Hepatocyte (in vitro differentiated cells): ENCODE measurements at regions not wholly inside any gene's neighbourhood (a gene's known extent, or its start where the extent isn't known, plus 50 kb on each side); places are given as distances from the start of the nearest gene placed in this dataset.

Experiments
- EZH2 ChIP-seq: fragments of 200-600 bp; sonication (generic); IDR thresholded peaks from 2 replicates; pipeline ENCODE4 v1.6.1; 2016; ENCODE audit warnings: antibody characterized with exemption, mild to moderate bottlenecking, borderline replicate concordance
- EZH2phosphoT487 ChIP-seq: fragments of 200-600 bp; sonication (generic); IDR thresholded peaks from one replicate; pipeline ENCODE4 v1.6.1; 2018; ENCODE audit warnings: antibody characterized with exemption, mild to moderate bottlenecking, low read depth, moderate library complexity; ENCODE audit not compliant: unreplicated experiment, severe bottlenecking
- TF ChIP-seq, protein P1 (sequence below): fragments of 200-600 bp; sonication (generic); IDR thresholded peaks from 2 replicates; pipeline ENCODE4 v1.5.1; 2016; ENCODE audit warnings: antibody characterized with exemption, mild to moderate bottlenecking; ENCODE audit not compliant: poor library complexity

DNA sequence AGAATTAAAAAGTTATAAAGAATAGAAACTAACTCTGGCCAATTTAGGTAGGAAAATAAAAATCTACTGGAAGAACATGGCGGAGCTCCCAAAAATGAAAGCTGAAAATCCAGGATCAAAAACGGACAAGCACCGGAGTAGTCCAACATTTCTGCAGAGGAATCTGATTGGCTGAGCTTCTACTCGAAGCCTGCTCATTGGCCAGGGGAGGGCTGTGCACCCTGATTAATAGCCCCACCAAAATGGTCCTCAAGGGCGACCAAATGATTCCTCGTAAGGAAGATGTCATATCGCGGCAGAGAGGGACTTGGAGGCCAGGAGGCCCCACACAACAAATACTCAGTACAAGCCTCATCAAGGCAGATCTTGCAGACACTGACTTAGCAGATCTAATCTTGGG is 900.7 kb downstream of the UQCRFS1 start:
- TF ChIP-seq, protein P1, sequence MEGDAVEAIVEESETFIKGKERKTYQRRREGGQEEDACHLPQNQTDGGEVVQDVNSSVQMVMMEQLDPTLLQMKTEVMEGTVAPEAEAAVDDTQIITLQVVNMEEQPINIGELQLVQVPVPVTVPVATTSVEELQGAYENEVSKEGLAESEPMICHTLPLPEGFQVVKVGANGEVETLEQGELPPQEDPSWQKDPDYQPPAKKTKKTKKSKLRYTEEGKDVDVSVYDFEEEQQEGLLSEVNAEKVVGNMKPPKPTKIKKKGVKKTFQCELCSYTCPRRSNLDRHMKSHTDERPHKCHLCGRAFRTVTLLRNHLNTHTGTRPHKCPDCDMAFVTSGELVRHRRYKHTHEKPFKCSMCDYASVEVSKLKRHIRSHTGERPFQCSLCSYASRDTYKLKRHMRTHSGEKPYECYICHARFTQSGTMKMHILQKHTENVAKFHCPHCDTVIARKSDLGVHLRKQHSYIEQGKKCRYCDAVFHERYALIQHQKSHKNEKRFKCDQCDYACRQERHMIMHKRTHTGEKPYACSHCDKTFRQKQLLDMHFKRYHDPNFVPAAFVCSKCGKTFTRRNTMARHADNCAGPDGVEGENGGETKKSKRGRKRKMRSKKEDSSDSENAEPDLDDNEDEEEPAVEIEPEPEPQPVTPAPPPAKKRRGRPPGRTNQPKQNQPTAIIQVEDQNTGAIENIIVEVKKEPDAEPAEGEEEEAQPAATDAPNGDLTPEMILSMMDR = no peak
- TF ChIP-seq EZH2phosphoT487 (no peak), EZH2 (no peak)
